K562 (cell line): ENCODE measurements at regions not wholly inside any gene's neighbourhood (a gene's known extent, or its start where the extent isn't known, plus 50 kb on each side); places are given as distances from the start of the nearest gene placed in this dataset.

Experiments
- ATF1 ChIP-seq, 2 experiments: fragments of 450-650 bp in 1 of 2; IDR thresholded peaks; 2 replicates each; pipeline ENCODE4 v1.6.1; 2016; ENCODE audit warnings: missing compliant biosample characterization in 1 of 2, missing genetic modification characterization in 1 of 2
- CAMTA2 ChIP-seq: fragments of 250-450 bp; sonication (Bioruptor Pico); conservative IDR thresholded peaks from 2 replicates; pipeline ENCODE4 v1.5.1; 2022
- HDAC2 ChIP-seq: fragments of 450-650 bp; IDR thresholded peaks from 2 replicates; pipeline ENCODE4 v1.6.1; 2016; ENCODE audit warnings: mild to moderate bottlenecking
- MTF1 ChIP-seq: fragments of 250-450 bp; sonication (Bioruptor Pico); IDR thresholded peaks from 2 replicates; pipeline ENCODE4 v1.9.0; 2021; ENCODE audit warnings: moderate library complexity, mild to moderate bottlenecking, inconsistent platforms, borderline replicate concordance
- SRSF1 ChIP-seq: fragments of 200-400 bp; formaldehyde crosslinking; IDR thresholded peaks from 2 replicates; pipeline ENCODE4 v1.6.1; 2017; ENCODE audit warnings: mild to moderate bottlenecking, low read depth, low read length, moderate library complexity
- ZNF133 ChIP-seq: fragments of 250-450 bp; sonication (Bioruptor Pico); IDR thresholded peaks from 2 replicates; pipeline ENCODE4 v1.4.0; 2020; ENCODE audit warnings: mild to moderate bottlenecking
- ZNF282 ChIP-seq: sonication (generic); formaldehyde crosslinking; IDR thresholded peaks from 2 replicates; pipeline ENCODE4 v1.8.1; 2023; ENCODE audit warnings: missing genetic modification reagents
- TF ChIP-seq, protein P1 (sequence below), 3 experiments: IDR thresholded peaks in 2 of 3; conservative IDR thresholded peaks in 1 of 3; 2 replicates each; pipeline ENCODE4 v1.5.1; 2011 to 2012; ENCODE audit warnings: low read length in 3 of 3, mild to moderate bottlenecking in 3 of 3, control low read depth in 2 of 3, improper control_type of control experiment in 1 of 3, inconsistent platforms in 1 of 3, low read depth in 1 of 3, mixed read lengths in 1 of 3, moderate library complexity in 1 of 3; ENCODE audit not compliant: insufficient read depth in 2 of 3
- TF ChIP-seq, protein P2 (sequence below): fragments of 250-450 bp; sonication (Bioruptor Pico); IDR thresholded peaks from 2 replicates; pipeline ENCODE4 v1.9.0; 2021; ENCODE audit warnings: mild to moderate bottlenecking, inconsistent platforms

DNA sequence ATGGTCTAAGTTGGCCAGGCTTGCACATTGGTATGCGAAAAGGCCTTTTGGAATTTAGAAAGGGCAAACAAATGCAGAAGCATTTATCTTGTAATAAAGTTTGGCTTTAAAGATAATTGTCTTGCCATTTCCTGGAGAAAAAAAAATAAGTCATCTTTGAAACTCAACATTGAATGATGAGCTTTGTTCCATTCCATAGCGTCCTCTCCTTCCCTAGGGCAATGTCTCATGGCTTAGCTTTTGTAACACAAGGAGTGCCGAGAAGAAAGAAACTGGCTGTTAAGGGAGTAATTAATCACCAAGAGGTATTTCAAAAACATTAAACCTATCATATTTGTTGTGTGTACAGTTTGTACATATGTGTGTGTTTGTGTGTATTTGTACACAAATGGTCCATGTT lies 372.3 kb downstream of the NPIPA8 start:
- TF ChIP-seq HDAC2 (no peak), ZNF282 (no peak), SRSF1 (no peak), ATF1 (CRISPR knock-in tag; IDR thresholded peaks at IDR 0.05) (no peak), ATF1 (tag; IDR thresholded peaks at IDR 0.05) (no peak), CAMTA2 (CRISPR knock-in tag) (no peak), MTF1 (CRISPR knock-in tag) (no peak), ZNF133 (CRISPR knock-in tag) (no peak)
- TF ChIP-seq, protein P1, sequence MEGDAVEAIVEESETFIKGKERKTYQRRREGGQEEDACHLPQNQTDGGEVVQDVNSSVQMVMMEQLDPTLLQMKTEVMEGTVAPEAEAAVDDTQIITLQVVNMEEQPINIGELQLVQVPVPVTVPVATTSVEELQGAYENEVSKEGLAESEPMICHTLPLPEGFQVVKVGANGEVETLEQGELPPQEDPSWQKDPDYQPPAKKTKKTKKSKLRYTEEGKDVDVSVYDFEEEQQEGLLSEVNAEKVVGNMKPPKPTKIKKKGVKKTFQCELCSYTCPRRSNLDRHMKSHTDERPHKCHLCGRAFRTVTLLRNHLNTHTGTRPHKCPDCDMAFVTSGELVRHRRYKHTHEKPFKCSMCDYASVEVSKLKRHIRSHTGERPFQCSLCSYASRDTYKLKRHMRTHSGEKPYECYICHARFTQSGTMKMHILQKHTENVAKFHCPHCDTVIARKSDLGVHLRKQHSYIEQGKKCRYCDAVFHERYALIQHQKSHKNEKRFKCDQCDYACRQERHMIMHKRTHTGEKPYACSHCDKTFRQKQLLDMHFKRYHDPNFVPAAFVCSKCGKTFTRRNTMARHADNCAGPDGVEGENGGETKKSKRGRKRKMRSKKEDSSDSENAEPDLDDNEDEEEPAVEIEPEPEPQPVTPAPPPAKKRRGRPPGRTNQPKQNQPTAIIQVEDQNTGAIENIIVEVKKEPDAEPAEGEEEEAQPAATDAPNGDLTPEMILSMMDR (IDR thresholded peaks at IDR 0.05 in 2 of 3, conservative IDR thresholded peaks at IDR 0.05 in 1 of 3; ENCODE audit: insufficient read depth in 2 of 3, low read depth in 1 of 3, low read length in 3 of 3), result no peak
- TF ChIP-seq, protein P2, sequence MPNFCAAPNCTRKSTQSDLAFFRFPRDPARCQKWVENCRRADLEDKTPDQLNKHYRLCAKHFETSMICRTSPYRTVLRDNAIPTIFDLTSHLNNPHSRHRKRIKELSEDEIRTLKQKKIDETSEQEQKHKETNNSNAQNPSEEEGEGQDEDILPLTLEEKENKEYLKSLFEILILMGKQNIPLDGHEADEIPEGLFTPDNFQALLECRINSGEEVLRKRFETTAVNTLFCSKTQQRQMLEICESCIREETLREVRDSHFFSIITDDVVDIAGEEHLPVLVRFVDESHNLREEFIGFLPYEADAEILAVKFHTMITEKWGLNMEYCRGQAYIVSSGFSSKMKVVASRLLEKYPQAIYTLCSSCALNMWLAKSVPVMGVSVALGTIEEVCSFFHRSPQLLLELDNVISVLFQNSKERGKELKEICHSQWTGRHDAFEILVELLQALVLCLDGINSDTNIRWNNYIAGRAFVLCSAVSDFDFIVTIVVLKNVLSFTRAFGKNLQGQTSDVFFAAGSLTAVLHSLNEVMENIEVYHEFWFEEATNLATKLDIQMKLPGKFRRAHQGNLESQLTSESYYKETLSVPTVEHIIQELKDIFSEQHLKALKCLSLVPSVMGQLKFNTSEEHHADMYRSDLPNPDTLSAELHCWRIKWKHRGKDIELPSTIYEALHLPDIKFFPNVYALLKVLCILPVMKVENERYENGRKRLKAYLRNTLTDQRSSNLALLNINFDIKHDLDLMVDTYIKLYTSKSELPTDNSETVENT (CRISPR knock-in tag), result no peak
